Activated CD4-positive, alpha-beta T cell treated with anti-CD3 and anti-CD28 coated beads, Interleukin-2, amount 50 U/mL, for 24 hours (primary cell): ENCODE measurements at regions not wholly inside any gene's neighbourhood (a gene's known extent, or its start where the extent isn't known, plus 50 kb on each side); places are given as distances from the start of the nearest gene placed in this dataset.

Experiments
- DNase-seq, 2 donors: peaks; one replicate each; pipeline ENCODE4 v3.0.0-alpha.2; 2020; ENCODE audit warnings: low read depth in 1 of 2, low spot score in 1 of 2

- DNase-seq = no peak
These were observed 275.9 kb downstream of the CDCA7 start for GRCh38 chr2:173630425-173631126.

- DNase-seq = no peak
These were observed 276.4 kb downstream of the CDCA7 start for GRCh38 chr2:173631127-173631460.

GRCh38 chr2:173644146-173644545 is 289.5 kb downstream of the CDCA7 start:
- DNase-seq = no peak

GRCh38 chr2:173647681-173648311 is 293.1 kb downstream of the CDCA7 start:
- no peak for DNase-seq

DNA sequence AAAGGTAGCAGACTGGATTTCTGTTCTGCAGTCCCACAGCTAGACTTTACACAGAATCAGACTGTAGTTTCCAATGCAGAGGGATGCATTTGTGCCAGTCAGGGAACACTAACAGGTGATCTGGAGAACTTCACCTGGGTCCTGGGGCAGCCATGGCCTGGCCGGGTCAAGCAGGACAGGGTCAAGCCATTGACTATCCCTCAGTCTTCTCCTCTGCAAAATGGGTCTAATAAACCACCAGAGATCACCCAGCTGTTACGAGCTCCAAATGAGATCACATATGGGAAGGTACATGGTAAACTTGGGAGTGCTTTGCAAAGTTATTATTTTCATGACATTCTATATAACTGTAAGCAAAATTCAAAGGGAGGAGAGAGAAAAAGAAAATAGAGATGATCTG is 294.1 kb downstream of the CDCA7 start:
- no peak for DNase-seq

GRCh38 chr2:173649527-173650219 is 295.0 kb downstream of the CDCA7 start:
- DNase-seq = no peak

GRCh38 chr2:173651891-173652290 is 297.2 kb downstream of the CDCA7 start:
- no peak for DNase-seq

- no peak for DNase-seq
These were observed 297.6 kb downstream of the CDCA7 start for GRCh38 chr2:173652311-173652710.

GRCh38 chr2:173652767-173653431 is 298.2 kb downstream of the CDCA7 start:
- DNase-seq = no peak

GRCh38 chr2:173653432-173653805 is 298.7 kb downstream of the CDCA7 start:
- DNase-seq = no peak

GRCh38 chr2:173654161-173654895 is 299.7 kb downstream of the CDCA7 start:
- no peak for DNase-seq

DNA sequence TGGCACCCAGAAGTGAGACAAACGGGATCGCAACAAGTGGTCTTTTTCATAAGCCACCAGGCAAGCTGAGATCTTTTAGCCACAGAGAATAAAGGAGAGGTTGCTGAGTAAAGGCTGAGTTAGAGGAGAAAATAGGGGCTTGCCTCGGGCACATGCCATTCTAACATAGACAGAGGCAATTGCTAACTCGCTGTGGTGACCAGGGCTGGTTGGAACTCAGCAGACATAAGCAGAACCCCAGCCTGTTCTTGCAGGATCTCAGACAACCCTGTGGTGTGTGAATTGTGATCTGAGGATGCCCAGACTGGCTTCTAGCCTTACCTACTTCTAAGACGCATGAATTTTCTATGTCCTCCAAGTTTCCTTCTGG is 300.2 kb downstream of the CDCA7 start:
- DNase-seq = no peak

- DNase-seq = no peak
These were observed 301.4 kb downstream of the CDCA7 start for GRCh38 chr2:173656086-173656485.

- DNase-seq = no peak
These were observed 303.5 kb downstream of the CDCA7 start for GRCh38 chr2:173657996-173658717.

GRCh38 chr2:173658946-173659371 is 304.3 kb downstream of the CDCA7 start:
- no peak for DNase-seq

DNA sequence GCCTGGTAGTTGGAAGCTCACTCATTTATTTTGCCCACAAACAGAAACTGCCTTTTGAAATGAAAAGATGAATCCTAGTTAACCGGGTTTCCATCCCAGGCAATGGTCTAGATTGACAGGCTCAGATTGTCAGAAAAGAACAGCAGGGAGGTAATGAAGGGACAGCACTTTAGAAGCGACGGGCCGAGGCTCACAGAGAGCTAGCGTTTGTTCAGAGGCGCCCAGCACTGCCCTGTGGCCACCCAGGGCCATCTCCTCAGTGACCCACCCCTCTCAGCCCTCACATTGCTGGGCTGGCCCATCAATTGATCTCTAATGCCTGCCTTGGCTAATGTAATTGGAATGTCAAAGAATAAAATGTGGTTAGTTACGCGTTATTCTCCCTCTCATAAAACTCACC is 304.8 kb downstream of the CDCA7 start:
- DNase-seq = no peak

DNA sequence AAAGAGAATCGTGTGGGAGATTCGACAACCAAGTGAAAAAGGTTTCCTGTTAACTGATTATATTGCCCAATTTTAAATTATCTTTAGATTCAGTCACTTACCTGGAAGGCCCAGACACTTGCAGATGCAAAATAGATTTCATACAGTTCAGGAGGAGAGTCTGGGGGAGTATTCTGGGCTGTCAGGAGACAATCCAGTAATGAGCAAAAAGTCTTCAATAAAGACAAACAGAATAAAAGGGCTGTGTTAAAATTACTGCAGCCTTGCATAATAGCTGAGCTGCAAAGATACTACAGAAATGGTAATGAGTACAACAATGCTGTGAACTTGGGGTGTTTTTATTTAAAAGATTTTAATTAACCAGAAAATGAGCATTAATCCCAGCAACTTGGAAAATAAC is 303.6 kb downstream of the SP3 start:
- DNase-seq = no peak

GRCh38 chr2:173663353-173663752 is 301.8 kb downstream of the SP3 start:
- DNase-seq = no peak

DNA sequence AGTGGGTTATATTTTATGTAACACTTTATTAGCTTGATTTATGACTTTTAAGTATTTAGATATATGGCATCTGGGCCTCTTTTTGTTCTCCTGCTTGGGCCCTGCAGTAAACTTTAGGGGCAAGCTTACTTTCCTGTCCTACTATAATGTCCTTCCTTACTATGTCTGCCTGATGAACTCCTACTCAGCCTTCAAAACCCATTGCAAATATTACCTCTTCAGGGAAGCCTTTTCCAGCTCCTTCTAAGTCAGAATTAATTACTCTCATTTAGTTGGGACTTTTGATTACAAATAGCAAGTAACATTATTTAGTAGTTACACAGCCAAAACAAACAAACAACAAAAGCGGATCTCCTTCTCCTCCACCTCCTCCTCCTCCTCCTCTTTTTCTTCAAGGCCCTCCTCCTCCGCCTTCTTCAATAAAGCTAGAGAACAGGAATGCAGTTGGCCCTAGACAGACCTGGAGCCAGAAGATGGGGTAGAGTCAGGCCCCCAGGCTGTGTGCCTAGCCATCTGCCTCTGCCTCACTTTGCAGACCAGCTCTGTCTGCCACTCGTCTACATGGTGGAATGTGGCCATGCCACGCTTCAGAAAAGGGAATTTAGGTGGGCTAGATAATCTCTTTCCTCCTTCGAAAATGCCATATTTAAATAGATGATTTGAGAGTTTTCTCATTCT is 301.2 kb downstream of the SP3 start:
- no peak for DNase-seq

- DNase-seq = no peak
These were observed 300.7 kb downstream of the SP3 start for GRCh38 chr2:173664513-173664910.
